GM12874 (cell line): ENCODE measurements at regions not wholly inside any gene's neighbourhood (a gene's known extent, or its start where the extent isn't known, plus 50 kb on each side); places are given as distances from the start of the nearest gene placed in this dataset.

Experiments
- TF ChIP-seq, protein P1 (sequence below): IDR thresholded peaks from 2 replicates; pipeline ENCODE4 v1.5.1; 2011; ENCODE audit warnings: low read depth, mild to moderate bottlenecking, control low read depth, low read length, moderate library complexity; ENCODE audit not compliant: insufficient read depth

DNA sequence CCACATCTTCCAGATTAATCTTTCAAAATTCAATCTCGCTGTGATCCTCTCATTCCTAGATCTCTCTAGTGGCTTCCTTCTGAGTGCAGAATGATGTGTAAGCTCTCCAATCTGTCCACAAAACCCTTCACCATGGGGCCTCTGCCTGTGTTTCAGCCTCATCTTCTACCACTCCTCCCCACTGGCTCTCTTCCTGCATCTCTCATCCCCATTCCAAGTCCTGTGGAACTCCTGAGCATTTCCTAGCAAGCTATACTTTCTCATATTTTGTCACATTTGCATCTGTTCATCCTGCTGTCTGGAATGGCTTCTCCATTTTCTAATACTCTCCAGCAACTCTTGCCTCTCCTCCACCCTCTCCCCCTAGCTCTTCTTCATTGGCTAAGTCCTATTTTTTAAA lies 242.0 kb upstream of the DAAM1 start:
- TF ChIP-seq, protein P1, sequence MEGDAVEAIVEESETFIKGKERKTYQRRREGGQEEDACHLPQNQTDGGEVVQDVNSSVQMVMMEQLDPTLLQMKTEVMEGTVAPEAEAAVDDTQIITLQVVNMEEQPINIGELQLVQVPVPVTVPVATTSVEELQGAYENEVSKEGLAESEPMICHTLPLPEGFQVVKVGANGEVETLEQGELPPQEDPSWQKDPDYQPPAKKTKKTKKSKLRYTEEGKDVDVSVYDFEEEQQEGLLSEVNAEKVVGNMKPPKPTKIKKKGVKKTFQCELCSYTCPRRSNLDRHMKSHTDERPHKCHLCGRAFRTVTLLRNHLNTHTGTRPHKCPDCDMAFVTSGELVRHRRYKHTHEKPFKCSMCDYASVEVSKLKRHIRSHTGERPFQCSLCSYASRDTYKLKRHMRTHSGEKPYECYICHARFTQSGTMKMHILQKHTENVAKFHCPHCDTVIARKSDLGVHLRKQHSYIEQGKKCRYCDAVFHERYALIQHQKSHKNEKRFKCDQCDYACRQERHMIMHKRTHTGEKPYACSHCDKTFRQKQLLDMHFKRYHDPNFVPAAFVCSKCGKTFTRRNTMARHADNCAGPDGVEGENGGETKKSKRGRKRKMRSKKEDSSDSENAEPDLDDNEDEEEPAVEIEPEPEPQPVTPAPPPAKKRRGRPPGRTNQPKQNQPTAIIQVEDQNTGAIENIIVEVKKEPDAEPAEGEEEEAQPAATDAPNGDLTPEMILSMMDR, result no peak

DNA sequence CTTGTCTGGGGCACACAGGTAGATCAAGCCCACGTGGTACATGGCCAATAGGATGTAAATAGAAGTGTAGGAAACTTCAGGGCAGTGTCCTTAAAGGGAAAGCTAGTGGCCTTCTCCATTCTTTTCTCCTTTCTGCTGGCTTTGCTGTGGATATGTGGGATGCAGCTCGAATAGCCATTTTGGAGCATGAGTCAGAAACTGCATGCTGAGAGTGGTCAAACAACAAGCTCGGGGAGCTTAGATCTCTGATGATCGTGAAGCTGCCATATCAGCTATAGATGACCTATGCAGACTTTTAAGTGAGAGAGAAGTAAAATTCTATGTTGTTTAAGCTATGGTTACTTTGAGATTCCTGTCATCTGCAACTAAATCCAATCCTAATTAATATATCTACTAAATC lies 241.3 kb upstream of the DAAM1 start:
- TF ChIP-seq, protein P1, result no peak

DNA sequence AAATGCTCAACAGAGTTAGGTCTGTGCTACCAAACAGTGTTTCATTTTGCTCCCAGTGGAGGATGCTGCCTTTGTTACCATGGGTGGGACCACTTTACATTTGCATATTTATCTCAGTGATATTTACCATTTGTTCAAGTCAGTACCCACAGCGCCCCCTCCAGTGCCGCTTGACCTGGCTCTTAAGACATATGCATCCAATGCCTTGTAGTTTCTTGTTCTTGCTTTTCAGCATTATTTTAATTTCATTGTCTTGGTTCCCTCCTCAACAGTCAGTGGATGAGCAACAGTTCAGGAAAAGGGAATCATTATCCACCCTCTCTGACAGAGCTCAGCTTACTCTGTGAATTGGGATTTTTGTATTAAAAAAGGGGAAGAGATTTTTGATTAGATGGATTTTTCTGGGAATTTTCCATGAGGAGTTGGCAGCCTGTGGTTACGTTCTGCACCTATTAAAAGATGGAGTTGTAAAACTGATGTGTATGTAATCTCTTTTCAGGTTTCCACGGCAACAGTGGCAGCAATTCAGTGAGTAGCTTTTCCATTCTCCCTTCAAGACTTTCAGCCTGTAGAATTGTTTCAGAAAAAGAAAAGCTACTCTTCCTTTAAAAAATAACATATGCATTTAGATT lies 240.5 kb upstream of the DAAM1 start:
- TF ChIP-seq, protein P1, result no peak

DNA sequence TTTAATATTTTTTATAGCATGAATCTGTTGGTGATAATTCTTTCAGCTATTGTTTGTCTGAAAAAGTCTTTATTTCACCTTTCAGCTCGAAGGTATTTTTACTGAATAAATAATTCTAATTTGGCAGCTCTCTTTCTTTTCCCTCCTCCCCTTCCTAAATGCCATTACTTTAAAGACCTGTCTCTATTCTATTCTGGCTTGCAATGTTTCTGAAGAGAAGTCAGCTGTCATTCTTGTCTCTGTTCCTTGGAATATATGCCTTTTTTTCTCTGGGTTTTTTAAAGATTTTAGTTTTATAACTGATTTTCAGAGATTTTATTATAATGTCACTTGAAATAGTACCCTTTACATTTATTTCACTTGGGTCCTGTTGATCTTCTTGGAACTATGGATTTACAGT lies 237.9 kb upstream of the DAAM1 start:
- TF ChIP-seq, protein P1, result no peak

DNA sequence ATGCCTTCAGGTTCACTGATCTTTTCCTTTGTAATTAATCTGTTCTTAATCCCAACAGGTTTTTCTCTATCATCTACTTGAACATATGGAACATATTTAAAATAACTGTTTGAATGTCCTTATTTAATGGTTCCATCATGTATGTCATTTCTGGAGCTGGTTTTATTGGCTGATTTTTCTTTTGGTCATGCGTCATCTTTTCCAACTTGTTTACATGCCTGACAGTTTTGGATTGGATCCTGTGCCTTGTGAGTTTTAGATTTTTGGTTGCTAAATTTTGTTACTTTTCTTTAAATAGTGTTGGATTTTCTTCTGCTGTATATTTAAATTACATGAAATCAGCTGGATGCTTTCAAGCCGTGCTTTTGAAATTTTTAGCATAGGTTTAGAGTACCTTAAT lies 237.3 kb upstream of the DAAM1 start:
- TF ChIP-seq, protein P1, result no peak

DNA sequence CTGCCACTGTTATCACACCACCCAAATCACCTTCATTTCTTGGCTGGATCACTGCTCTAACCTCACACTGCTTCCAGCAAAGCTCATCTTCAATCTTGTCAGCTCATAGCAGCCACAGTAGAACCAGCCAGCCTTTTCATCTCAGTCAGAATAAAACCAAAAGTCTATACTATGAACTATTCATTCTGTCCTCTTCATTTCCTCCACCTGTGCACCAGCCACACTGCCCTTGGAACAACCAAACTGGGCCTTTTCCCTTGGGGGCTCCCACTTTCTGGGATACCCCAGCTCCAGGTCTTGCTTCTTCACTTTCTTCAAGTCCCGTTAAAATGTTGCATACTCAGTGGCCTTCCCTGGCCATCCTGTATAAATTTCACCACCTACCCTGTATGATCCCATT lies 234.4 kb upstream of the DAAM1 start:
- TF ChIP-seq, protein P1, result no peak

DNA sequence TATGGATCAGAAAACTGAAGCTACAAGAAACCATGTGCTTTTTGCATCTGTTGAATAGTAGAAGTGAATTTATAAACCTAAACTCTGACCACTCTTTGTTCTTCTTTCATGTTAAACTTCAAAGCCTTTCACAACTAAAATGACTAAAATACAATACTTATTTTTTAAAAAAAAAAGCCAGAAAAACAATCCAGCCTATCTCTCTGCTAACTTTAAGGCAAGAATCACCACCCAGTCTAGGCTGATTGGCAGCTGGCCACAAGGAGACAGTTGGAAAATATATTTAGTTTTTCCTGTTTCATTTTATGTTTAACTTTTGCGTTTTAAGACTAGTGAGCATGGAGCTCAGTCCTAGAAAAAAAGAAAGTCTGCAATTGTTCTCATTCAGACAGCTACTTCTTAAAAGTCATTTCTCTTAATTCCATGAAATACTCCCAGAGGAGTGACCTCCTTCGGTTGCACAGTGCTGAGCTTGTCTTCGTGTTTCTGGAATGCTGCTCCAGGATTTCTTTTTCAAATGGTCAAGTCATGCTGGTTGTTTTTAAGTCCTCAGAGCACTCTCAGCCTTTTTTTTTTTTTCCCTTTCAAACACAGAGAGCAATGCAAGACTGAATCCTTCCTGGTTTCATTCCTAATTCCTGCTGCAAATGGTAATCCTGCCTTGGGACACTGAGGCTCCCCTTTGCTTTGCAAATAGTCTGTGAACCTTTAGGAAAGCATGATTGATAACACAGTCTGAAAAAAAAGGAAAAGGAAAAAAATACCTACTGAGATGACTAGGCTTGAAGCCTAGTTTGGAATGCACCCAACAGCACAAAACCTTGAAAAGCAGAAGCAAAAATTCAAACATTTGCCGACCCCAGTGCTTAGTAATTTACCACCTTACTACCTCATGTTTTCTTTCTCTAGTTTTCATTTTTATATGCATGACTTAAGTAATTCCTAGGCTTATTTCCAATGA lies 233.3 kb upstream of the DAAM1 start:
- TF ChIP-seq, protein P1, result no peak
